ENCODE measurements at regions not wholly inside any gene's neighbourhood (a gene's known extent, or its start where the extent isn't known, plus 50 kb on each side); places are given as distances from the start of the nearest gene placed in this dataset.

GRCh38 chr5:2696156-2696807, 55.2 kb downstream of the IRX2 start:
- Histone ChIP-seq H2AFZ (ENCODE audit: low read depth, low read length, poor library complexity, severe bottlenecking) (no peak overlapping the region), H3K9ac (ENCODE audit: low read length) (no peak overlapping the region), H3K27ac (ENCODE audit: low read depth, low read length) (no peak overlapping the region), H3K4me2 (ENCODE audit: low read length) (no peak overlapping the region), H3K9me3 (ENCODE audit: control insufficient read depth in 1 of 2, insufficient read depth in 1 of 2, low read depth in 1 of 2, low read length in 2 of 2) (peaks cover 0 to 15% of the 10 kb centered on the region in 2 experiments; a peak in 2 of 4 replicates), H3K9me2 (ENCODE audit: insufficient read depth) (no peaks in the 10 kb centered on the region), H3K79me2 (ENCODE audit: insufficient read depth, low read length) (no peaks in the 10 kb centered on the region), H3K4me3 (replicated peaks in 1 of 2; ENCODE audit: low read depth in 1 of 2, low read length in 2 of 2) (no peak overlapping the region), H3K4me1 (ENCODE audit: control insufficient read depth in 1 of 2, insufficient read depth in 2 of 2, low read length in 2 of 2) (no peaks in the 10 kb centered on the region), H3K36me3 (ENCODE audit: control insufficient read depth in 1 of 2, insufficient read depth in 2 of 2, low read length in 2 of 2) (no peaks in the 10 kb centered on the region), H4K20me1 (ENCODE audit: insufficient read depth) (no peaks in the 10 kb centered on the region), H3K27me3 (ENCODE audit: insufficient read depth, low read length) (no peaks in the 10 kb centered on the region)
- ChIA-PET POLR2A (no interaction called here), CTCF (no interaction called here), RAD21 (ENCODE audit: low non-redundant PET in 1 of 2, low total read pairs in 2 of 2, uncharacterized antibody in 2 of 2, unreplicated experiment in 2 of 2) (no interaction called here)
- no peak for TF ChIP-seq ELF1 (IDR thresholded peaks at IDR 0.05; ENCODE audit: borderline replicate concordance, low read depth)
- TF ChIP-seq RAD21 (IDR thresholded peaks at IDR 0.05; ENCODE audit: low read depth) = no peak
- no peak for TF ChIP-seq TCF7L2 (IDR thresholded peaks at IDR 0.05; ENCODE audit: borderline replicate concordance, extremely low read depth, insufficient read depth, insufficient read length)
- no peak for TF ChIP-seq EZH2phosphoT487 (IDR thresholded peaks at IDR 0.05; ENCODE audit: borderline replicate concordance)
- no peak for TF ChIP-seq FOSL1 (IDR thresholded peaks at IDR 0.05; ENCODE audit: low read depth)
- TF ChIP-seq EGR1 (IDR thresholded peaks at IDR 0.05; ENCODE audit: low read depth) = no peak
- no peak for TF ChIP-seq CBX3 (IDR thresholded peaks at IDR 0.05; ENCODE audit: low read depth)
- TF ChIP-seq MAX (IDR thresholded peaks at IDR 0.05) = no peak
- ATAC-seq (no peak), DNase-seq (ENCODE audit: low read depth, low spot score) (no peak)
- no TSS peak for BruUV-seq (replicated peaks)
- intact Hi-C loops (cut with micrococcal nuclease) = no loop called here

GRCh38 chr5:2695200-2695891, 56.1 kb downstream of the IRX2 start:
- BruUV-seq (replicated peaks) = no TSS peak

More at GRCh38 chr5:2695200-2695891, 56.1 kb downstream of the IRX2 start:
- Histone ChIP-seq H3K4me2 (ENCODE audit: low read length) (no peak overlapping the region), H4K20me1 (ENCODE audit: insufficient read depth) (no peaks in the 10 kb centered on the region), H3K9ac (ENCODE audit: low read length) (no peak overlapping the region), H3K9me2 (ENCODE audit: insufficient read depth) (no peaks in the 10 kb centered on the region), H3K4me3 (replicated peaks in 1 of 2; ENCODE audit: low read depth in 1 of 2, low read length in 2 of 2) (no peak overlapping the region), H3K79me2 (ENCODE audit: insufficient read depth, low read length) (no peaks in the 10 kb centered on the region), H2AFZ (ENCODE audit: low read depth, low read length, poor library complexity, severe bottlenecking) (no peak overlapping the region), H3K9me3 (ENCODE audit: control insufficient read depth in 1 of 2, insufficient read depth in 1 of 2, low read depth in 1 of 2, low read length in 2 of 2) (peaks cover 5 to 15% of the 10 kb centered on the region in 2 experiments; a peak in 2 of 4 replicates), H3K4me1 (ENCODE audit: control insufficient read depth in 1 of 2, insufficient read depth in 2 of 2, low read length in 2 of 2) (no peaks in the 10 kb centered on the region), H3K36me3 (ENCODE audit: control insufficient read depth in 1 of 2, insufficient read depth in 2 of 2, low read length in 2 of 2) (no peaks in the 10 kb centered on the region), H3K27ac (ENCODE audit: low read depth, low read length) (no peak overlapping the region), H3K27me3 (ENCODE audit: insufficient read depth, low read length) (no peaks in the 10 kb centered on the region)
- POLR2A ChIA-PET = no interaction called here
- RAD21 ChIA-PET (ENCODE audit: low non-redundant PET in 1 of 2, low total read pairs in 2 of 2, uncharacterized antibody in 2 of 2, unreplicated experiment in 2 of 2) = no interaction called here
- no peak for TF ChIP-seq MAX (IDR thresholded peaks at IDR 0.05)
- no peak for TF ChIP-seq ZFX (IDR thresholded peaks at IDR 0.05)
- TF ChIP-seq POLR2A (IDR thresholded peaks at IDR 0.05; ENCODE audit: borderline replicate concordance, extremely low read depth, insufficient read depth, insufficient read length) = no peak
- no peak for ATAC-seq
- intact Hi-C loops (cut with micrococcal nuclease) = no loop called here
- no peak for DNase-seq (ENCODE audit: low read depth, low spot score)
- CTCF ChIA-PET = no interaction called here

Measured in HCT116 (cell line).